HepG2 (cell line): ENCODE measurements at regions not wholly inside any gene's neighbourhood (a gene's known extent, or its start where the extent isn't known, plus 50 kb on each side); places are given as distances from the start of the nearest gene placed in this dataset.

ENCODE experiments used
- ATAC-seq: fragments of 200-7000 bp; cut with Tn5 transposase; 3 replicates; pipeline ENCODE4 v1.9.1; 2020; ENCODE audit warnings: mild to moderate bottlenecking, moderate library complexity
- BruUV-seq: library from RNA; stranded (reverse); fragments of 400-500 nt; replicated peaks from 2 replicates; lab custom pipeline; 2021; lab: Mats Ljungman, UMichigan
- CTCF ChIA-PET: fragments of 300-600 bp; formaldehyde crosslinking; extraction: SDS; loops from one replicate; lab custom pipeline; 2021; ENCODE audit warnings: low total read pairs, inconsistent platforms, low intra/inter-chr PET ratio; lab: Yijun Ruan, JAX
- POLR2A ChIA-PET: fragments of 350-600 bp; sonication (Branson Sonifier 250); formaldehyde crosslinking; loops from one replicate; lab custom pipeline; 2020; ENCODE audit warnings: antibody characterized with exemption, inconsistent platforms; lab: Yijun Ruan, JAX
- DNase-seq: peaks from one replicate; pipeline ENCODE4 v3.0.0-alpha.2; 2015; ENCODE audit warnings: low spot score
- FAIRE-seq: peaks from 3 replicates; lab custom pipeline; 2011; peaks lifted over from hg19 to GRCh38; lab: Jason Lieb, UNC
- H2AFZ ChIP-seq: one replicate; pipeline ENCODE4 v1.6.1; 2011; ENCODE audit warnings: low read length, inconsistent platforms
- H3K27ac ChIP-seq: fragments of 300-600 bp; 3 replicates; pipeline ENCODE4 v1.8.0; 2011; ENCODE audit warnings: mixed run types, mild to moderate bottlenecking, mixed read lengths, low read length, inconsistent platforms; ENCODE audit not compliant: insufficient read depth; ENCODE audit errors: extremely low read length
- H3K27me3 ChIP-seq, 2 experiments: fragments of 200-600 bp in 1 of 2; 2 replicates in 1 of 2; 3 replicates in 1 of 2; pipeline versions ENCODE4 v1.6.0 to v1.8.0; 2011; ENCODE audit warnings: low read length in 2 of 2, mild to moderate bottlenecking in 2 of 2, moderate library complexity in 2 of 2, inconsistent platforms in 1 of 2; ENCODE audit not compliant: insufficient read depth in 2 of 2, control insufficient read depth in 1 of 2
- H3K36me3 ChIP-seq, 2 experiments: fragments of 200-600 bp in 1 of 2; replicated peaks in 1 of 2; 2 replicates in 1 of 2; 3 replicates in 1 of 2; pipeline versions ENCODE4 v1.5.1 to v1.8.0; 2011; ENCODE audit warnings: low read length in 2 of 2, inconsistent platforms in 1 of 2; ENCODE audit not compliant: insufficient read depth in 2 of 2, control insufficient read depth in 1 of 2
- H3K4me1 ChIP-seq: 2 replicates; pipeline ENCODE4 v1.5.1; 2012; ENCODE audit warnings: low read length, inconsistent platforms; ENCODE audit not compliant: insufficient read depth
- H3K4me2 ChIP-seq: 2 replicates; pipeline ENCODE4 v1.6.0; 2011; ENCODE audit warnings: low read depth, low read length, inconsistent platforms
- H3K4me3 ChIP-seq, 3 experiments: fragments of 200-600 bp in 1 of 3; sonication (generic), shearing (Covaris generic) in 1 of 3; replicated peaks in 1 of 3; 2 replicates each; pipeline ENCODE4 v1.5.1; 2011 to 2016; ENCODE audit warnings: low read length in 3 of 3, inconsistent platforms in 2 of 3, low read depth in 2 of 3, mild to moderate bottlenecking in 2 of 3, control low read depth in 1 of 3, mixed read lengths in 1 of 3; ENCODE audit not compliant: insufficient read depth in 1 of 3
- H3K79me2 ChIP-seq: one replicate; pipeline ENCODE4 v1.6.1; 2011; ENCODE audit warnings: low read length, inconsistent platforms; ENCODE audit not compliant: insufficient read depth
- H3K9ac ChIP-seq: 2 replicates; pipeline ENCODE4 v1.6.0; 2011; ENCODE audit warnings: mild to moderate bottlenecking, low read depth, low read length, inconsistent platforms; ENCODE audit not compliant: insufficient read depth
- H3K9me3 ChIP-seq: 2 replicates; pipeline ENCODE4 v1.5.1; 2012; ENCODE audit warnings: mild to moderate bottlenecking, low read length
- H4K20me1 ChIP-seq: 2 replicates; pipeline ENCODE4 v1.6.0; 2011; ENCODE audit warnings: inconsistent platforms, mild to moderate bottlenecking, low read length, moderate library complexity; ENCODE audit not compliant: insufficient read depth
- CAMTA2 ChIP-seq: sonication (generic); formaldehyde crosslinking; IDR thresholded peaks from 2 replicates; pipeline ENCODE4 v1.4.0; 2020; ENCODE audit warnings: mild to moderate bottlenecking, missing genetic modification reagents, borderline replicate concordance
- DBP ChIP-seq: sonication (generic); formaldehyde crosslinking; IDR thresholded peaks from 2 replicates; pipeline ENCODE4 v1.4.0; 2020; ENCODE audit warnings: missing genetic modification reagents; ENCODE audit errors: not compliant biosample characterization
- FOXM1 ChIP-seq: sonication (generic); formaldehyde crosslinking; IDR thresholded peaks from 2 replicates; pipeline ENCODE4 v1.5.0; 2020; ENCODE audit warnings: missing genetic modification reagents
- NFKBIZ ChIP-seq: IDR thresholded peaks from 2 replicates; pipeline ENCODE4 v1.6.1; 2018; ENCODE audit warnings: missing genetic modification reagents, missing compliant biosample characterization
- RARG ChIP-seq: sonication (generic); formaldehyde crosslinking; IDR thresholded peaks from 2 replicates; pipeline ENCODE4 v1.4.0; 2020; ENCODE audit warnings: low read depth, mild to moderate bottlenecking, missing genetic modification reagents
- TEAD3 ChIP-seq: optimal IDR thresholded peaks from 2 replicates; pipeline ENCODE3; 2016; ENCODE audit warnings: borderline replicate concordance
- THYN1 ChIP-seq: sonication (generic); formaldehyde crosslinking; IDR thresholded peaks from 2 replicates; pipeline ENCODE4 v1.8.1; 2023; ENCODE audit warnings: low read depth, mild to moderate bottlenecking, moderate library complexity, missing genetic modification reagents, borderline replicate concordance
- ZBED4 ChIP-seq: sonication (generic); formaldehyde crosslinking; IDR thresholded peaks from 2 replicates; pipeline ENCODE4 v1.4.0; 2020; ENCODE audit warnings: missing genetic modification reagents, borderline replicate concordance
- ZNF263 ChIP-seq: sonication (generic); formaldehyde crosslinking; IDR thresholded peaks from 2 replicates; pipeline ENCODE4 v1.4.0; 2020; ENCODE audit warnings: missing genetic modification reagents
- ZNF580 ChIP-seq: IDR thresholded peaks from 2 replicates; pipeline ENCODE4 v1.6.1; 2016; ENCODE audit warnings: low read depth, borderline replicate concordance
- ZNF775 ChIP-seq: sonication (generic); formaldehyde crosslinking; IDR thresholded peaks from 2 replicates; pipeline ENCODE4 v1.4.0; 2020; ENCODE audit warnings: missing genetic modification reagents, mild to moderate bottlenecking, moderate library complexity, borderline replicate concordance
- ZNF883 ChIP-seq: sonication (generic); formaldehyde crosslinking; IDR thresholded peaks from 2 replicates; pipeline ENCODE4 v1.5.1; 2020; ENCODE audit warnings: mild to moderate bottlenecking, missing genetic modification reagents; ENCODE audit errors: not compliant biosample characterization
- WGBS: methylation state at CpG from one replicate; pipeline ENCODE4 v1.1.6; 2017; ENCODE audit warnings: low lambda C conversion rate; 5-methylcytosine and 5-hydroxymethylcytosine counted together
- in situ Hi-C: cut with HindIII; loops from 2 replicates; pipeline ENCODE4 v1.10.0; 2017; ENCODE audit warnings: low pct_unique_long_range_greater_than_20kb; ENCODE audit not compliant: extremely low pct_ligation_motif_present
- intact Hi-C: fragments of 100-400 bp; cut with micrococcal nuclease; formaldehyde crosslinking; loops from one replicate; pipeline ENCODE4 v1.10.0; 2022; ENCODE audit not compliant: unreplicated experiment

GRCh38 chr12:115090783-115091182 lies 406.8 kb upstream of the TBX3 start:
- in situ Hi-C loops = no loop called here
- no peaks in the 10 kb centered on the region for H3K36me3 ChIP-seq
- TF ChIP-seq THYN1 (CRISPR knock-in tag) (no peak), TEAD3 (CRISPR knock-in tag) (peak; percentile 64)
- 78% methylated on average over 4 of the region's 4 CpGs for WGBS
- ATAC-seq = no peak
- no peak for FAIRE-seq
- peaks cover 66% of the 10 kb centered on the region for H3K4me1 ChIP-seq
- ChIA-PET CTCF (no interaction called here), POLR2A (no interaction called here)
- BruUV-seq = no TSS peak
- no peak for DNase-seq
- no peaks in the 10 kb centered on the region for H3K9me3 ChIP-seq
- no peak overlapping the region for H3K27ac ChIP-seq
- intact Hi-C loops = no loop called here
- H3K9ac ChIP-seq = no peak overlapping the region
- H4K20me1 ChIP-seq = no peaks in the 10 kb centered on the region
- no peak overlapping the region for H3K4me2 ChIP-seq
- H3K79me2 ChIP-seq = no peaks in the 10 kb centered on the region
- H2AFZ ChIP-seq = no peak overlapping the region
- H3K27me3 ChIP-seq = no peaks in the 10 kb centered on the region
- no peak overlapping the region for H3K4me3 ChIP-seq

GRCh38 chr12:115088995-115089841 lies 405.2 kb upstream of the TBX3 start:
- in situ Hi-C loops (no loop called here), intact Hi-C loops (no loop called here)
- ChIA-PET POLR2A (interaction anchor here (0.7 to 1.5 kb wide), 4 partner anchors 9 to 405 kb away, joined by 3 to 5 read pairs (median 3); partner anchors contain the start of gene TBX3), CTCF (no interaction called here)
- Histone ChIP-seq H3K36me3 (no peaks in the 10 kb centered on the region), H3K4me3 (peak overlapping the region in 1 of 3 experiments; percentile 18; a peak in 3 of 6 replicates), H2AFZ (no peak overlapping the region), H3K4me1 (peaks cover 51% of the 10 kb centered on the region), H3K27me3 (no peaks in the 10 kb centered on the region), H4K20me1 (no peaks in the 10 kb centered on the region), H3K4me2 (peak overlapping the region; percentile 73), H3K27ac (peak overlapping the region; percentile 79), H3K9me3 (no peaks in the 10 kb centered on the region), H3K79me2 (no peaks in the 10 kb centered on the region), H3K9ac (peak overlapping the region; percentile 45)
- DNase-seq (peak; percentile 77), ATAC-seq (peak; percentile 98), FAIRE-seq (peak; percentile 90)
- BruUV-seq = TSS peak; percentile 93
- WGBS = under 1% methylated on average over 10 of the region's 13 CpGs
- peak; percentile 28 for TF ChIP-seq ZNF883 (CRISPR knock-in tag)
- no peak for TF ChIP-seq CAMTA2 (CRISPR knock-in tag)
- TF ChIP-seq ZBED4 (CRISPR knock-in tag) = peak; percentile 36; the same call in 1 of the 2 replicates
- 0 out of 2 replicates have a peak, but pooled peaks have one; percentile 38 for TF ChIP-seq RARG (CRISPR knock-in tag)
- TF ChIP-seq ZNF775 = no peak
- TF ChIP-seq DBP = no peak
- TF ChIP-seq ZNF580 (CRISPR knock-in tag) = peak; percentile 91; the same call in 1 of the 2 replicates
- TF ChIP-seq FOXM1 = no peak
- TF ChIP-seq ZNF263 (CRISPR knock-in tag) = peak; percentile 61
- TF ChIP-seq NFKBIZ = no peak; the same call in 1 of the 2 replicates
